ENCODE measurements at regions not wholly inside any gene's neighbourhood (a gene's known extent, or its start where the extent isn't known, plus 50 kb on each side); places are given as distances from the start of the nearest gene placed in this dataset.

DNA sequence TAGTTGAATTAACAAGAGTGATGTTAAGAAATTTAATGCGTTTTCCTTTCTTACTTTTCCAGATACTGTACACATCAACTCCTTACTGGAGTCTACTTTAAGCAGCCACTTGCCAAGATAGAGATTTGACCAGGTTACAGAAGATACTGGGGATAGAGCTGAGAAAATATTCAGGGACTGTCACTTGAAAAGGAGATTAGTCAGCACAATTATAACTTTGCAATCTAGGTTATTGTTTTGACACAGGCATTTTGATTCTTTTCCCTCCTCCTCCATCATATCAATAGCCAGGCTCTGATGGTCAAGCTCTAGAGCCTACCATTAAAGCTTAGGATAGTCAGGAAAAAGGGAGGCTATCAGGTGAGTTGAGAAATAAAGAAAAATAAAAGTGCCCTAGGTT, 345.9 kb upstream of the ITGA1 start:
- DNase-seq (ENCODE audit: low read depth in 1 of 2, low spot score in 1 of 2) = no peak
- TF ChIP-seq JUND (IDR thresholded peaks at IDR 0.05; ENCODE audit: low read depth) = no peak
- in situ Hi-C loops (cut with HindIII; ENCODE audit: low pct_unique_long_range_greater_than_20kb, low sequenced_read_pairs) = no loop called here

DNA sequence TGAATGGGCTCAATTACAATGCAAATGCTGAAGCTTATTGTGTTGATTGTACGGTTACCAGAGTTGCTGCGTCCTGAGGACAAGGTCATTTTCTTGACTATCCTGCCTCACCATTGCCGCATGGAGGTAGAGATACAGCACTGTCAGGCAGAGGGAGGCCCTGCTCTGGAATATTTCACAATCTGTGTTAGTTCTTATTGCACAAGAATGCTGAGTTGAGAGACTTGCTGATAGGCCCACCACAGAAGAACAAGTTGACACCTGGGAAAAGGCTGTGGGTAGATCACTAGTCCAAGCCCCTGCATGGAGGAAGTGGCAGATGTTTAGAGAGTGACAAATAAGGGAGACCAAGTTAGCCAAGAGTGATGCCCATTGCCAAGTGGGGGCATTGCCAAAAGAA, 344.5 kb upstream of the ITGA1 start:
- in situ Hi-C loops (cut with HindIII; ENCODE audit: low pct_unique_long_range_greater_than_20kb, low sequenced_read_pairs) = no loop called here
- TF ChIP-seq JUND (IDR thresholded peaks at IDR 0.05; ENCODE audit: low read depth) = no peak
- DNase-seq (ENCODE audit: low read depth in 1 of 2, low spot score in 1 of 2) = no peak

DNA sequence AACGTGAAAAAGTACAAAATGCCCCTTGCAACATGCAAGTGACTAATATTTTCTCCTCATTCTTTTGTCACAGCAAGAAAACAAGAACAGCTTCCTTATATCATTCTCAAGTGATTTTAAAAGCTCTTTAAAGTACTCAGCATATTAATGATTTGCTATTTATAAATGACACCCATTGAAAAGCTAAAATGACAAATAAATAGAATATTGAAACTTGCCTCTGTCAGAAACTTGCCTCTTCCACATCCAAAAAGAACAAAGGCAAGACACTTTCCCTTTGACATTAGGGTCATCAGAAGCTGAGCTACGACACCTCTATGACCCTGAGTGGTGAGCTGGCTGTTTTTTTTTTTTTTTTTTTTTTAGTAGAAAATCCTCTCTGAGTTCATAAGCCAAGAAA, 339.6 kb upstream of the ITGA1 start:
- in situ Hi-C loops (cut with HindIII; ENCODE audit: low pct_unique_long_range_greater_than_20kb, low sequenced_read_pairs) = no loop called here
- TF ChIP-seq JUND (IDR thresholded peaks at IDR 0.05; ENCODE audit: low read depth) = no peak
- no peak for DNase-seq (ENCODE audit: low read depth in 1 of 2, low spot score in 1 of 2)

DNA sequence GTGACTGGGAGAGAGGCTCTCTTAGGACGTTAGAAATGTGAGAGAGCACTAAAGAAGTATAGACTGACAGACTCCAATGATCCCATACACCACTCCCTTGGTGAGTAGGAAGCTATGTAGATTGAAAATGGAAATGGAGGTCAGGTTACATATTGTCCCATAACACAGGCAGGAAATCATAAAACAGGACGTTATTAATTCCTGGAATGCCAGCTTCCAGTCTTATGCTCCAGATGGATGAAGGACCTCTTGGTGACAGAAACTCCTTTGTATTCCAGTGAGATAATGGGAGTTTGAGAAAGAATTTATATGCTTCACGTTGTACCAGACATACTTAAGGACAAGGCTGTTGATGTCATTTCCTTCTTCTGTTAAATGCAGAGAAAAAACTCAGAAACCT, 338.2 kb upstream of the ITGA1 start:
- in situ Hi-C loops (cut with HindIII; ENCODE audit: low pct_unique_long_range_greater_than_20kb, low sequenced_read_pairs) = no loop called here
- DNase-seq (ENCODE audit: low read depth in 1 of 2, low spot score in 1 of 2) = no peak
- no peak for TF ChIP-seq JUND (IDR thresholded peaks at IDR 0.05; ENCODE audit: low read depth)

DNA sequence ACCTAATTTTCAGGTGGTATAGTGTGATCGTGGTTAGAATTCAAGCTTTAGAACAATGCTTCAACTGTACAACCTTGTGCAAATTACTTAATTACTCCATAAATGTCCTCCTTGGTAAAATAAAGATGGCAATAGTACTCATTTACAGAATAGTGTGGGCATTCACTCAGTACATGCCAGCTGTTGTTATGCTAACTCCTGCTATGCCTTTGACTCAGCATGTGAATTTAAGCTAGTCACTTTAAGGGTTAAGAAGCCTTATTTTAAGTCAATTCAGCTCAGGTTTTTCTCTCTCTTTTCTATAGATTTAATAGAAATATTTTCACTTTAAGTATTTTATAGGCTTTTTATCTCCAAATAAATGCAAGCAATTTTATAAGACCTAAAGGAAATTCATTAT, 335.6 kb upstream of the ITGA1 start:
- TF ChIP-seq JUND (IDR thresholded peaks at IDR 0.05; ENCODE audit: low read depth) = no peak
- DNase-seq (ENCODE audit: low read depth in 1 of 2, low spot score in 1 of 2) = no peak
- in situ Hi-C loops (cut with HindIII; ENCODE audit: low pct_unique_long_range_greater_than_20kb, low sequenced_read_pairs) = no loop called here

DNA sequence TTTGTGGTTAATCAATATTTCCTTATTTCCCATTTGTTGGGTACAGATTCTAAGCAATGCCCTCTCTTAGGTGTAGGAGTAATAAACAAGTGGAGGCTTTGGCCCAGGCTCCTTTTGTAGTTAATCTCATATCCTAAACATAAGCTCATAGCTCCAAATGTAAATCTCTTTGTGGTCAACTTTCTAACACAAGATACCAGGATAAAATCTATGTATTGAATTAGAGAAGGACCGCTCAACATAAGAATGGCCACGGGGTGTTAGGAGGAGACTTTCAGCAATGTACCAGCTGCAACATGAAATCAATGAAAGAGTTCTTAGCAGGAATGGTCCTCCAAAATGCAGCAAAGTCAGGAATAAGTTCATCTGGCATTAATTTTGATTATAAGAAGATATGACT, 334.5 kb upstream of the ITGA1 start:
- in situ Hi-C loops (cut with HindIII; ENCODE audit: low pct_unique_long_range_greater_than_20kb, low sequenced_read_pairs) = no loop called here
- no peak for TF ChIP-seq JUND (IDR thresholded peaks at IDR 0.05; ENCODE audit: low read depth)
- DNase-seq (ENCODE audit: low read depth in 1 of 2, low spot score in 1 of 2) = no peak

DNA sequence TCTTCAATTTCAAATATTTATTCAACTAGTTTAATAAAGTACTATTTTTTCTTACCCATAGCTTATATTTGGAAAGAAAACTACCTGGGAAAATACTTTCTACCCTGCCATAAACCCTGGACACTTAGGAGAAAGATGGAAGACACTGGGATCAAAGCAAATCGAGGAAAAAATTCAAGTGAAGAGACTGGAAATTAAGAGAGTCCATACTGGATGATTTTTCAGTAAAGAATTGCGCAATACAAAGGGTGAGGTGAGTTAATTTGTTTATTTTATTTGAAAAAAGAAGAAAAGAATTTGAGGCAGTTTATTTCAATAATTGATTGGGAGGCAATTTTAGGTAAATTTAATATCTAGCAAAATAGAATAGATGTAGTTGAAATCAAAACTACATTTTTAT, 331.8 kb upstream of the ITGA1 start:
- no peak for DNase-seq (ENCODE audit: low read depth in 1 of 2, low spot score in 1 of 2)
- in situ Hi-C loops (cut with HindIII; ENCODE audit: low pct_unique_long_range_greater_than_20kb, low sequenced_read_pairs) = no loop called here
- TF ChIP-seq JUND (IDR thresholded peaks at IDR 0.05; ENCODE audit: low read depth) = no peak

DNA sequence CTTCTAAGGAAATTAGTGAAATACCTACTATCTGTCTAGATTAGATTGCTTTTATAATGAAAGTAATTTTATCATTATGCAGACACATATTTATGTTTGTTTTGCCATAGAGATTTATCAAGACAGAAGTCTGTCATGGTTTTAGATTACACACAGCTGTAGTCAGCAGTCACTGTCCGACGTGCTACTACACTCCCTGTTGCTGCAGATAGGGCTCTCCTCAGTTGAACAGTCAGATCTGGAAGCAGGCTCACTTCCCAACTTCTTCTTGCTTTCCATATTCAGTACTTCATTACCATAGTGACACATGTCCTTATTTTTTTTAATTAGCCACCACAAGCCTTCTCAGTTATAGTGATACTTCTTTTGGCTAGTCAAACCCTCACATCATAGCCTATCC, 329.9 kb upstream of the ITGA1 start:
- DNase-seq (ENCODE audit: low read depth in 1 of 2, low spot score in 1 of 2) = no peak
- no peak for TF ChIP-seq JUND (IDR thresholded peaks at IDR 0.05; ENCODE audit: low read depth)
- in situ Hi-C loops (cut with HindIII; ENCODE audit: low pct_unique_long_range_greater_than_20kb, low sequenced_read_pairs) = no loop called here

DNA sequence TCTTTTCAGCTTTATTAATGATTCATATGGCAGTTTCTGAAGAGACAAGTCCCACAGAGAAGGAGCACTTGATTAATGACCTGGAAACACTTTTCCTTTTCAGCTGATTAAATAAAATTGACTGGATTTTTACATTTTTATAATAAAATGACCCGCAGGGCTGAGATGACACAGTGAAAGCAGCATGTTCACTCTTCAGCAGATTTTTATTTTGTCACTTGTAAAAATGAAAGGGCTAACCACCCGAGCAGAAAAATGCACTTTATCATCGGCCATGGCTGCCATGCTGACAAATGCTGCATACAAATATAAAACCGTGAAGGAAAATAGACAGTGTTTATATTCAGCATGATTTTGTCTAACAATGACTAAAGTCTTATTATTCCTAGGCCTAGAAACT, 321.6 kb upstream of the ITGA1 start:
- TF ChIP-seq JUND (IDR thresholded peaks at IDR 0.05; ENCODE audit: low read depth) = no peak
- in situ Hi-C loops (cut with HindIII; ENCODE audit: low pct_unique_long_range_greater_than_20kb, low sequenced_read_pairs) = no loop called here
- DNase-seq (ENCODE audit: low read depth in 1 of 2, low spot score in 1 of 2) = no peak

DNA sequence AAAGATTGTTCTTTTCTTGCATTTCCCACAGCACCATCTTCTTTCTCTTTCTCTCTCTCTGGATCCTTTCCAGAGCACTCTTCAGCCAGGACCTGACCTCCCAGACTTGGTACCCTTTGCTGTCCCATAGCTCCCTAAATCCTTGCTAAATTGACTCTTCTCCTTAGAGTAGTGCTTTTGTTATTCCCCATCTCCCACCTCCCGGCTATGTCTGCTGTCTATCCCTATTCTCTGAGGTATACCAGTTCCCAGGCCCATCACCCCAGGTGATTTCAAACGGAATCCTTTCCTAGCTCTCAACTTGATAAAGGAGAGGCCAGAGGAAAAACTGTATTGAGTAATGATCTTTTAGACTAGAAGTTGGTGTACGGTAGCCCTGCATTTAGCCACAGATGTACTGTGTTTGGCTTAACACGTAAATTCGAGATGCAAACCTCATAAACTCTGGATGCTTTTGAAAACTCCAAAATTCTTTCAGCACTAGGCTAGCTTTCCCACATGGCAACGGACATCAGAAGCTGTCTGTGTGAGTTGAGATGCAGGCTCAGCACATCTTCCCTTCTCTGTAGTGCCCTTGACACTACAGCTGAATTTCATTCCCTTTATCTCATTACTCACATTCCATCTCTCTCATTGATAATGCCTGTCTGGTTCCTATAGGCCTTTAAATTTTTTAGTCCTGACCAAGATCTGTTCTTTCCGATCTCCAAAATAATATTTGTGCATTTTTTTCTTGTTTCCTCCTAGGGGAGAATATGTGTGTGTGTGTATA, 320.8 kb upstream of the ITGA1 start:
- DNase-seq (ENCODE audit: low read depth in 1 of 2, low spot score in 1 of 2) = no peak
- in situ Hi-C loops (cut with HindIII; ENCODE audit: low pct_unique_long_range_greater_than_20kb, low sequenced_read_pairs) = no loop called here
- TF ChIP-seq JUND (IDR thresholded peaks at IDR 0.05; ENCODE audit: low read depth) = no peak

DNA sequence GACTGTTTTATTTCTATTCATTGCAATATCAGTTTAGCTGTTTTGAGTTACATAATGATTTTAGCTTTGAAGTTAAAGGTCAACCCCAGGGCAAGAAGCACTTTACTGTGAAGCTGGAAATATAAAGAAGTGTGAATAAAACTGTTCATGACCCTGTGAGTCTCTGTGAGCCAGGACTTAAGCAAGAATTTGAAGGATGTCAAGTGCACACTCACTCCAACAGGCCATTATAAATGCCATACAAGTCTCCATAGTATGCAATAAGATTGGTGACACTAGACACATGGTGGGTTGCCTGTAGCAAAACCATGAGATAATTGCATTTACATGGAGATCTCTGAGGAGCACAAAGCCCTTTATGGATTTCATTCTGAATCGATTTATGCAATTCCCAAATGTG, 318.7 kb upstream of the ITGA1 start:
- DNase-seq (ENCODE audit: low read depth in 1 of 2, low spot score in 1 of 2) = no peak
- in situ Hi-C loops (cut with HindIII; ENCODE audit: low pct_unique_long_range_greater_than_20kb, low sequenced_read_pairs) = no loop called here
- no peak for TF ChIP-seq JUND (IDR thresholded peaks at IDR 0.05; ENCODE audit: low read depth)

DNA sequence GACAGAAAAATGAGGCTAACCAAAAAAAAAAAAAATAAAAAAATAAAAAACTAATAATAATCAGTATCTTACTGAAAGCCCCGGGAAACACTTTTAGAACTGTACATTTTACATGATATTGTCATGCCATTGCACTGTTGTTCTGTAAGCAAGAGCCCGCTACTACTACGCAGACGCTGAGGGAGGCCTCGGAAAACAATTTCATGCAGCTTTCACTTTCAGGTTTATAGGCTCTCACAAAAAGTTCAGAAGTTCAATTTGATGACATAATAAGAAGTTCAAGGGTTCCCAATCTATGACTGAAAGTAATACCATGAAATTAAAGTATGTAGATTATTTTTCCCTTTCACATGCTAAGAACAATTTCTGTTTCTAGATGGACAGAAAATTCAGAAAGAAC, 318.3 kb upstream of the ITGA1 start:
- TF ChIP-seq JUND (IDR thresholded peaks at IDR 0.05; ENCODE audit: low read depth) = no peak
- DNase-seq (ENCODE audit: low read depth in 1 of 2, low spot score in 1 of 2) = peak in 1 of 2 experiments; percentile 18
- in situ Hi-C loops (cut with HindIII; ENCODE audit: low pct_unique_long_range_greater_than_20kb, low sequenced_read_pairs) = no loop called here

DNA sequence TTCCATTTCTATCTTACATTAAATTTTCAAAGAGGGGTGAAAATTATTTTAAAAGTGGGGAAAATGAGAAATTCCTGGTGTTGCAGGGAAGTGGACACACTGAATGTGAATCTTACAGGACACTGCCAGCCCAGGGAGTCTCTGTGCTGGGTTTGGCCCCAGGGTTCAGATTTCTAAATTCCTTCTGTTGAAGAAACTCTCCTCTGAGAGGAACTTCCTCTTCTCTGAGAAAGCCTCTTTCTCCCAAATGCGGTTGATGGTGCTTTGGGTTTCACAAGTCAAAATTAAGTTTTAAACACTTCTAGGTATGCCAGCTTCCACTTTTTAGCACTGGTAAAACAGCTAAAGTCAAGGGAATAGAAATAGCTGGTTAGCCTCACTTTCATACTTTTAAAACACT, 317.9 kb upstream of the ITGA1 start:
- DNase-seq (ENCODE audit: low read depth in 1 of 2, low spot score in 1 of 2) = peak in 1 of 2 experiments; percentile 25
- TF ChIP-seq JUND (IDR thresholded peaks at IDR 0.05; ENCODE audit: low read depth) = no peak
- in situ Hi-C loops (cut with HindIII; ENCODE audit: low pct_unique_long_range_greater_than_20kb, low sequenced_read_pairs) = no loop called here

DNA sequence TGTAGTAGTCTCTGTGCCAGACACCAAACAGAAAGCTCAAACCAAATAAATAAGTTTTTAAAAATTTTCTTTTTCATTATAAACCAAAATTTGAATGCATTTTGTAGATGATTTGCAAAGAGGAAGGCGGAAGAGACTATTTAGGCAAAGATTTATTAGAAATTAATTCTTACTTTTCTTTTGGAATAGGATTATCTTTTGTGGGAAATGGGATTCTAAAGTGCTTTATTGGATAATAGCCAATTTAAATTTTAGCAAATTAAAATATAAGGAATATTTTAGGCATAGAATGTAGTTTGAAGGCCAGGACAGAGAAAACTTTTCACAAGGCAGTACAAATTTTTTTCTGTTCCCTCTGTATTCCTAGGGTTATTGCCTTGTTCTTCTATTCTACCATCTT, 311.4 kb upstream of the ITGA1 start:
- no peak for TF ChIP-seq JUND (IDR thresholded peaks at IDR 0.05; ENCODE audit: low read depth)
- in situ Hi-C loops (cut with HindIII; ENCODE audit: low pct_unique_long_range_greater_than_20kb, low sequenced_read_pairs) = no loop called here
- no peak for DNase-seq (ENCODE audit: low read depth in 1 of 2, low spot score in 1 of 2)
